RWPE2 (cell line): ENCODE measurements at regions not wholly inside any gene's neighbourhood (a gene's known extent, or its start where the extent isn't known, plus 50 kb on each side); places are given as distances from the start of the nearest gene placed in this dataset.
"Not testable (repeated sequence)": the region's sequence is repeated elsewhere in the genome, so short reads cannot be mapped to it uniquely, and the experiment has no call there.

Source experiments
- ATAC-seq: fragments of 200-7000 bp; cut with Tn5 transposase; 3 replicates; pipeline ENCODE4 v1.9.1; 2021; ENCODE audit warnings: low read depth
- DNase-seq: peaks from one replicate; pipeline ENCODE4 v3.0.0-alpha.2; 2020; ENCODE audit warnings: low spot score
- H3K27ac ChIP-seq: fragments of 450-650 bp; 2 replicates; pipeline ENCODE4 v1.5.1; 2017; ENCODE audit warnings: mild to moderate bottlenecking; ENCODE audit not compliant: poor library complexity, severe bottlenecking
- H3K27me3 ChIP-seq: fragments of 250-450 bp; sonication (Bioruptor Pico); 2 replicates; pipeline ENCODE4 v1.5.1; 2021; ENCODE audit warnings: mild to moderate bottlenecking, moderate library complexity; ENCODE audit not compliant: insufficient read depth, poor library complexity, severe bottlenecking
- H3K36me3 ChIP-seq: fragments of 250-450 bp; sonication (Bioruptor Pico); 2 replicates; pipeline ENCODE4 v1.5.1; 2020; ENCODE audit warnings: low read depth, mild to moderate bottlenecking, moderate library complexity
- H3K4me1 ChIP-seq: fragments of 250-450 bp; sonication (Bioruptor Pico); 2 replicates; pipeline ENCODE4 v1.5.1; 2021; ENCODE audit warnings: mild to moderate bottlenecking, moderate library complexity; ENCODE audit not compliant: insufficient read depth, poor library complexity, severe bottlenecking
- H3K4me3 ChIP-seq: fragments of 250-450 bp; sonication (Bioruptor Pico); 2 replicates; pipeline ENCODE4 v1.5.1; 2021; ENCODE audit warnings: mild to moderate bottlenecking, moderate library complexity; ENCODE audit not compliant: severe bottlenecking
- H3K9me3 ChIP-seq: fragments of 250-450 bp; sonication (Bioruptor Pico); 2 replicates; pipeline ENCODE4 v1.5.1; 2021; ENCODE audit warnings: mild to moderate bottlenecking, moderate library complexity; ENCODE audit not compliant: severe bottlenecking
- TF ChIP-seq, protein P1 (sequence below): fragments of 450-650 bp; IDR thresholded peaks from one replicate; pipeline ENCODE4 v1.5.1; 2017; ENCODE audit warnings: mild to moderate bottlenecking, moderate library complexity; ENCODE audit not compliant: poor library complexity, severe bottlenecking

DNA sequence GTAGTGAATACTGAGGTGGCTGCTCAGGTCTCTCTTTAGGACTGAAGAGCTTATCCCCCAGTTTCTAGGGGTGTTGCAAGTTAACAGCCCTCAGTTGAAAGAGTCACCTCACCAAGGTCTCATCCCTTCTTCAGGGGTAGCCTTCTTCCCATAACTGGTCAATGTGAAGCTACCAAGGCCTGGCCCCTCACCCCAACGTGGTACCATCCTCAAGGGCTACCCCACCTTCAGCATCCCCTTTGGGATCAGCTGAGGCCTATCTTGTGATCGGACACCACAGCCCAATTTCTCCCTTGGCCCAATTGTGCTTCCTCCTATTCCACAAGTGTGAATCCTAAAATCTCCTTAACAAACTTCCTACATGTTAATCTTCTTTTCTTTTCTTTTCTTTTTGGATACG, 289.5 kb upstream of the MKLN1 start:
- H3K9me3 ChIP-seq, result no peaks in the 10 kb centered on the region
- H3K27me3 ChIP-seq, result no peaks in the 10 kb centered on the region
- H3K27ac ChIP-seq, result no peak overlapping the region
- DNase-seq (no peak), ATAC-seq (no peak)
- H3K36me3 ChIP-seq, result no peaks in the 10 kb centered on the region
- H3K4me1 ChIP-seq, result peaks cover 18% of the 10 kb centered on the region
- TF ChIP-seq, protein P1, sequence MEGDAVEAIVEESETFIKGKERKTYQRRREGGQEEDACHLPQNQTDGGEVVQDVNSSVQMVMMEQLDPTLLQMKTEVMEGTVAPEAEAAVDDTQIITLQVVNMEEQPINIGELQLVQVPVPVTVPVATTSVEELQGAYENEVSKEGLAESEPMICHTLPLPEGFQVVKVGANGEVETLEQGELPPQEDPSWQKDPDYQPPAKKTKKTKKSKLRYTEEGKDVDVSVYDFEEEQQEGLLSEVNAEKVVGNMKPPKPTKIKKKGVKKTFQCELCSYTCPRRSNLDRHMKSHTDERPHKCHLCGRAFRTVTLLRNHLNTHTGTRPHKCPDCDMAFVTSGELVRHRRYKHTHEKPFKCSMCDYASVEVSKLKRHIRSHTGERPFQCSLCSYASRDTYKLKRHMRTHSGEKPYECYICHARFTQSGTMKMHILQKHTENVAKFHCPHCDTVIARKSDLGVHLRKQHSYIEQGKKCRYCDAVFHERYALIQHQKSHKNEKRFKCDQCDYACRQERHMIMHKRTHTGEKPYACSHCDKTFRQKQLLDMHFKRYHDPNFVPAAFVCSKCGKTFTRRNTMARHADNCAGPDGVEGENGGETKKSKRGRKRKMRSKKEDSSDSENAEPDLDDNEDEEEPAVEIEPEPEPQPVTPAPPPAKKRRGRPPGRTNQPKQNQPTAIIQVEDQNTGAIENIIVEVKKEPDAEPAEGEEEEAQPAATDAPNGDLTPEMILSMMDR, result no peak
- no peak overlapping the region for H3K4me3 ChIP-seq

DNA sequence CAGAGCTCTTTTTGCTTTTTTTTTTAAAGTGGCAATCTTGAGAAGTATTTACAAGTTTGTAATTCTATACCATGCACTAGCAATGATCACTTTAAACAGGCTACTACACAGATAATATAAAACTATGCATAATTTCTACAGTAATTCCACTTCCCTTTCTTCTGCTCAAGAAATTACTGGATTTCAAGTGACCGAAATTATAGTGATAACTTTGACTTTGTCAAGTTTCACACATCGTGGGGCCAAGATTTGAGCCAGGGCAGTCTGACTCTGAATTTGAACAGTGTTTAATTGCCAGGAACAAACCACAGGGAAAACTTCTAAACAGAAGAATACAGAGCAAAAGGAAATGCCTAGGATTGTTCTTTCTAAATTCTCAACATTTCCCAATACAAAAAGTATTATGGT, 288.3 kb upstream of the MKLN1 start:
- no peak for DNase-seq
- Histone ChIP-seq H3K9me3 (no peaks in the 10 kb centered on the region), H3K27ac (peak overlapping the region; percentile 32)

DNA sequence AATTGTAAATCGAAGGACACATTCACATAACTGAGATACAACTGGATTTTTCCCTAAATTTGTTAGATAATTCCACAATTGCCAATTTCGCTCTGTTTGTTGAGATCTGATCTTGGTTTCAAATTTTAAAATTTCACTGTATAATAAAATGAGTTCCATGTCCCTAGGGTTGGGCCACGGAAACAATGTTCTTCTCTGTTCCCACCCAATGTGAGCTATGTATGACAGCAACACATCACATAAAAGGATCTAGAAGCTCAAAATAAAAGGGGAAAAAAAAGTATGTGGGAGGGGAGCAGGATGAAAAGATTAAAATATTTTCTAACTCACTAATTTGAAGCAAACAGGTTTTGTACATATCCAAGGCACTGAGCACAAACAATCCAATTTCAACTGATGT, 287.8 kb upstream of the MKLN1 start:
- Histone ChIP-seq H3K9me3 (no peaks in the 10 kb centered on the region), H3K4me3 (no peak overlapping the region), H3K4me1 (peaks cover 18% of the 10 kb centered on the region), H3K27me3 (no peaks in the 10 kb centered on the region), H3K27ac (peak overlapping the region; percentile 32), H3K36me3 (no peaks in the 10 kb centered on the region)
- TF ChIP-seq, protein P1, result no peak
- DNase-seq (no peak), ATAC-seq (no peak; the same call in 2 of the 3 replicates)

More for the DNA sequence above, 288.3 kb upstream of the MKLN1 start:
- Histone ChIP-seq H3K4me3 (no peak overlapping the region), H3K4me1 (peaks cover 18% of the 10 kb centered on the region), H3K27me3 (no peaks in the 10 kb centered on the region), H3K36me3 (no peaks in the 10 kb centered on the region)
- no peak for ATAC-seq
- TF ChIP-seq, protein P1, result no peak

DNA sequence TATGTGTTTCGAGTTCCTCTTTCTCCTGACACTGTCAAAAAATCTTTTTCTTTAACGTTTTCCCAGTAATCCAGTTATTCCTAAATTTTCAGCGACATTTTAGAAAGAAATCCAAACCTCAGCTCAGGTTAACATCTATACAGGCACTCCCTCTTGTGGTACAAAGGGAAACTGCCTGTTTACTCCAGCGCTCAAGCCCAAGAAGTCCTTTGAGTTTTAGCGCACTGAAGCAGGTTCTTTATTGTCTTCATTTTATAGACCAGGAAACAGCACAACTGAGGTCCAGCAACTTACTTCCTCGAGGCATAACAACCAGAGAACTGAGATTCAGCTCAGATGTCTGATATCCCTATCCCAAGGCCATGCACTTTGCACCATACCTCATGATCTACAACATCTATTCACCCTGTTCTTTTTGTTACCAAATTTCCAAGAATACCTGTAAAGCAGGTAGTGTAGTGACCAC, 287.2 kb upstream of the MKLN1 start:
- Histone ChIP-seq H3K27ac (peak overlapping the region; percentile 32), H3K9me3 (no peaks in the 10 kb centered on the region), H3K4me3 (no peak overlapping the region), H3K27me3 (no peaks in the 10 kb centered on the region), H3K36me3 (no peaks in the 10 kb centered on the region), H3K4me1 (peaks cover 17% of the 10 kb centered on the region)
- ATAC-seq (peak; percentile 75), DNase-seq (no peak)
- TF ChIP-seq, protein P1, result peak; percentile 95

DNA sequence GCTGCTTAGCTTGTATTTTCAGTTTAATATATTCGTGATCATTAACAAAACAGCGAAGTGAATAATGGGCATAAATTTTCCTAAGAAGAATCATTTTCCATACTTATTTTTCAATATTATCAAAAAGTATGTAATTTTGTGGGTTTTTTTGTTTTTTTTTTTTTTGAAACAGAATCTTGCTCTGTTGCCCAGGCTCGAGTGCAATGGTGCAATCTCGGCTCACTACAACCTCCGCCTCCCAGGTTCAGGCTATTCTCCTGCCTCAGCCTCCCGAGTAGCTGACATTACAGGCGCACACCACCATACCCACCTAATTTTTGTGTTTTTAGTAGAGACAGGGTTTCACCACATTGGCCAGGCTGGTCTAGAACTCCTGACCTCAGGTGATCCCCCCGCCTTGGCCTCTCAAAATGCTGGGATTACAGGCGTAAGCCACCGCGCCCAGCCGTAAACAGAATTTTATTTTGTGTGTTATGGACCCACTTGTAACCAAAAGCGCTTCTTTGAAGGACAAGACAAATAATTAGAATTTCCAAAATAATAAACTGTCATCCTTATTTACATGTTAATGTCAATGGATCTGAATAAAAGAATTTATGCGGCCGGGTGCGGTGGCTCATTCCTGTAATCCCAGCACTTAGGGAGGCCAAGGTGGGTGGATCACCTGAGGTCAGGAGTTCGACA, 286.5 kb upstream of the MKLN1 start:
- peaks cover 14% of the 10 kb centered on the region for H3K4me1 ChIP-seq
- H3K27me3 ChIP-seq, H3K36me3 ChIP-seq, H3K4me3 ChIP-seq, H3K9me3 ChIP-seq, ATAC-seq, H3K27ac ChIP-seq, DNase-seq: not testable (repeated sequence)
